ENCODE measurements at regions not wholly inside any gene's neighbourhood (a gene's known extent, or its start where the extent isn't known, plus 50 kb on each side); places are given as distances from the start of the nearest gene placed in this dataset.

GRCh38 chr2:215836881-215837280 is 176.5 kb downstream of the MREG start:
- Histone ChIP-seq H3K27me3 (ENCODE audit: control insufficient read depth, insufficient read depth, low read length) (no peaks in the 10 kb centered on the region), H3K36me3 (ENCODE audit: control insufficient read depth, insufficient read depth, low read length) (no peaks in the 10 kb centered on the region), H3K4me3 (ENCODE audit: low read depth, low read length) (no peak overlapping the region)
- TF ChIP-seq, protein P1, sequence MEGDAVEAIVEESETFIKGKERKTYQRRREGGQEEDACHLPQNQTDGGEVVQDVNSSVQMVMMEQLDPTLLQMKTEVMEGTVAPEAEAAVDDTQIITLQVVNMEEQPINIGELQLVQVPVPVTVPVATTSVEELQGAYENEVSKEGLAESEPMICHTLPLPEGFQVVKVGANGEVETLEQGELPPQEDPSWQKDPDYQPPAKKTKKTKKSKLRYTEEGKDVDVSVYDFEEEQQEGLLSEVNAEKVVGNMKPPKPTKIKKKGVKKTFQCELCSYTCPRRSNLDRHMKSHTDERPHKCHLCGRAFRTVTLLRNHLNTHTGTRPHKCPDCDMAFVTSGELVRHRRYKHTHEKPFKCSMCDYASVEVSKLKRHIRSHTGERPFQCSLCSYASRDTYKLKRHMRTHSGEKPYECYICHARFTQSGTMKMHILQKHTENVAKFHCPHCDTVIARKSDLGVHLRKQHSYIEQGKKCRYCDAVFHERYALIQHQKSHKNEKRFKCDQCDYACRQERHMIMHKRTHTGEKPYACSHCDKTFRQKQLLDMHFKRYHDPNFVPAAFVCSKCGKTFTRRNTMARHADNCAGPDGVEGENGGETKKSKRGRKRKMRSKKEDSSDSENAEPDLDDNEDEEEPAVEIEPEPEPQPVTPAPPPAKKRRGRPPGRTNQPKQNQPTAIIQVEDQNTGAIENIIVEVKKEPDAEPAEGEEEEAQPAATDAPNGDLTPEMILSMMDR (IDR thresholded peaks at IDR 0.05; ENCODE audit: insufficient read depth, low read length, severe bottlenecking) = no peak
- FAIRE-seq (no peak), DNase-seq (ENCODE audit: low read depth) (no peak)

DNA sequence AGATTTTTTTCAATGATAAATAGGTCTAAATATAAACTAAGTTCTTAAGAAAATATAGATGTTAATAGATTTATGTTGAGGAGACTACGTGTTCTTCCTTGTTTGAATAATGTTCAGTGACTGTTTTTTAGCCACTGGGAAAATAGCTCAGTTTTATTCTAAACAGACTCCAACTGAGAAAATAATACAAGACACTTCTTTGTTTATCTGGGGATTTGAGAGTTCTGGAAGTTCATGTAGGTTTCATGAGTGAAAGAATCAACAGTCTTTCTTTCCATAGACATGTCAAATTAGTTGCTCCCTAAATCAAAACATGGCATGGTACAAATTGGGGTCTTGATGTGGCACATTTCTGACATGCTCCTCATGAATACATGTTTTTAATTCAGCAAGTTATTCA is 177.7 kb downstream of the MREG start:
- DNase-seq (ENCODE audit: low read depth) (no peak), FAIRE-seq (no peak)
- Histone ChIP-seq H3K27me3 (ENCODE audit: control insufficient read depth, insufficient read depth, low read length) (no peaks in the 10 kb centered on the region), H3K4me3 (ENCODE audit: low read depth, low read length) (no peak overlapping the region), H3K36me3 (ENCODE audit: control insufficient read depth, insufficient read depth, low read length) (no peaks in the 10 kb centered on the region)
- TF ChIP-seq, protein P1 (IDR thresholded peaks at IDR 0.05; ENCODE audit: insufficient read depth, low read length, severe bottlenecking) = no peak

DNA sequence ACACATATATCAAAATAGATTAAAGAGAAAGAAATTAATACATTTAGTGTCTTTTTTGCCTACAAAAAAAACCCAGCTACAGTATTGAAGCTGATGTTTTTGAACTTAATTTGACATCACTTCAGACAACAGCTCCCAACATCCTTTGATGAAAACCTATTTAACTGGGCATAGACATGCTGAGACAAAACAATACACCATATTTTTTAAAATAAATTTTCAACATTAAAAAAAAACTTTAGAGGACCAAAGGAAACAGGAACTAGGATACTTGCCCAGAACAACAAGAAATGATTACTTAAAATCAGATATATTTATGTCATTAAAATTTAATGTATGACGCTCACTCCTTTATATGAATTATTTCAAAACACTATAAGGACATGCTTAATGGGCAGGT is 178.1 kb downstream of the MREG start:
- FAIRE-seq (no peak), DNase-seq (ENCODE audit: low read depth) (no peak)
- Histone ChIP-seq H3K36me3 (ENCODE audit: control insufficient read depth, insufficient read depth, low read length) (no peaks in the 10 kb centered on the region), H3K4me3 (ENCODE audit: low read depth, low read length) (no peak overlapping the region), H3K27me3 (ENCODE audit: control insufficient read depth, insufficient read depth, low read length) (no peaks in the 10 kb centered on the region)
- TF ChIP-seq, protein P1 (IDR thresholded peaks at IDR 0.05; ENCODE audit: insufficient read depth, low read length, severe bottlenecking) = no peak

DNA sequence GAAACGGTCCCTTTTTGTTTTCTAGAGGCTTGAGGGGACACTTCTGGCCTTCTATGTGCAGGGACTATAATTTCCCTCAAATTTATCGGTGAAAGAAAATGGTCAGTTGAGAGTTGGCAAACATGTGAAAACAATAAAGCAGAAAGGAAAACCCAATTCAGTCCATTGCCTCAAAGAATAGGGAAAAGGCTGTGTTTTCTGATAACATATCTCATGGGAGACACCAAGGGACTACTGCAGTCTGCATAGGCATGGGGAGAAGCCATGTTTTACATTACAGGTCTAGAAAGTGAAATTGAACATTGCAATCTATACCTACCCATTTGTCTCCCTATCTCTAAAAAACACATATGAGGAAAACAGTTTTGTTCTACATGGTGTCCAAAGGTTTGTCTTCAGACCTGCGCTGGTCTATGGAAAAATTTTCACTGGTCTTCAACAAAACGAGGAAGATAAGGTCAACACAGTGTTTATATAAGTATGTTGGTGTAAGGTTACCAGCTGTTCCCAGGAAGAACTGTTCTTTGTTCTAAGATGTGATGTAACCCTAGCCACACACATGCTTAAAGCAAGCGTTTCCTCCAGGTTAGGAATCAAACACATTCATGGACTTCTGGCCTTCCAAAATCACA is 179.7 kb downstream of the MREG start:
- H3K27me3 ChIP-seq (ENCODE audit: control insufficient read depth, insufficient read depth, low read length) = no peaks in the 10 kb centered on the region
- no peak for FAIRE-seq
- TF ChIP-seq, protein P1 (IDR thresholded peaks at IDR 0.05; ENCODE audit: insufficient read depth, low read length, severe bottlenecking) = no peak
- no peaks in the 10 kb centered on the region for H3K36me3 ChIP-seq (ENCODE audit: control insufficient read depth, insufficient read depth, low read length)
- H3K4me3 ChIP-seq (ENCODE audit: low read depth, low read length) = no peak overlapping the region
- DNase-seq (ENCODE audit: low read depth) = peak; percentile 74

DNA sequence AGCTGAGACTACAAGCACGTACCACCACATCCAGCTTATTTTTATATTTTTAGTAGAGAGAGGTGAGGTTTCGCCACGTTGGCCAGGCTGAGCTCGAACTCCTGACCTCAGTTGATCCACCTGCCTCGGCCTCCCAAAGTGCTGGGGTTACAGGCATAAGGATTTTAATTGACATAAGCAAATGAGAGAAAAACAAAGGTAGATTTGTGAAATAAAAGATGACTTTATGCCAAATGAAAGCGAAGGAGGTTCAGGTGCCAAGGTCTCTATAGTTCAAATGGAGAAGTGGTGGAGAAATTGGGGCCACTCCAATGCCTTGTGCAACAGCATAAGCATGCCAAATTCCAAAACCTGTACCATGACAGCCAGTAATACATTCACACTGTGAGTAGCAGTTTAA is 180.6 kb downstream of the MREG start:
- H3K4me3 ChIP-seq (ENCODE audit: low read depth, low read length) = no peak overlapping the region
- H3K27me3 ChIP-seq (ENCODE audit: control insufficient read depth, insufficient read depth, low read length) = no peaks in the 10 kb centered on the region
- no peak for DNase-seq (ENCODE audit: low read depth)
- no peak for FAIRE-seq
- H3K36me3 ChIP-seq (ENCODE audit: control insufficient read depth, insufficient read depth, low read length) = no peaks in the 10 kb centered on the region
- TF ChIP-seq, protein P1 (IDR thresholded peaks at IDR 0.05; ENCODE audit: insufficient read depth, low read length, severe bottlenecking) = no peak

DNA sequence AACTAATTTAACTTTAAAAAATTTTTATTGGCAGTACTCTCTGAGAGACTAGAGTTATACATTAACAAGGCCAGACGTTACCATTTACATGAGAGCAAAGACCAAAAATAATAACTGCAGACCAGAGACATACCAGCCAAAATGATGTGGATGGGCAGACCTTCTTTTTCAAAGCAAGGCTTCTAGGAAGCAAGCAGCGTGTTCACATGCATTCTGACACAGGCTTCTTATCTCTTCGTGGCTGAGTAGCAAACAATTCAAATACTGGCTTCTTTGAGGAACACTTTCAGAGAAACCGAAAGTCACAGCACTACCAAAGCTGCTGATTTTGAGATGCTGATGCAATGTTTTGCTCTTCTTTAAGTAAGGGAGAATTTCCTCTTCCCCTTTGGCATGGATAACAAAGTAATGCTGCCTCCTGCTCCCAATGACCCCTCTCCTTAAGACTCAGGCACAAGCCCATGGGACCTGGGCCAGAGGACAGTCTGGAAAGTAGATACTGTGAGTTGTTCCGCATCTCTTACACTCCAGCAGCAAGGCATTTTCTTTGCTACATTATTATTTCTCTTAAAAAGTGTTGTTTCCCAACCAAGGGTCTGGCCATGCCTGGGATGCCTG is 181.9 kb downstream of the MREG start:
- Histone ChIP-seq H3K27me3 (ENCODE audit: control insufficient read depth, insufficient read depth, low read length) (no peaks in the 10 kb centered on the region), H3K4me3 (ENCODE audit: low read depth, low read length) (no peak overlapping the region), H3K36me3 (ENCODE audit: control insufficient read depth, insufficient read depth, low read length) (no peaks in the 10 kb centered on the region)
- DNase-seq (ENCODE audit: low read depth) (no peak), FAIRE-seq (no peak)
- TF ChIP-seq, protein P1 (IDR thresholded peaks at IDR 0.05; ENCODE audit: insufficient read depth, low read length, severe bottlenecking) = no peak
